Vagina (tissue), 2 donors: ENCODE measurements at regions not wholly inside any gene's neighbourhood (a gene's known extent, or its start where the extent isn't known, plus 50 kb on each side); places are given as distances from the start of the nearest gene placed in this dataset.

Experiments
- DNase-seq, 2 donors: peaks; one replicate each; pipeline ENCODE4 v3.0.0-alpha.2; 2017; ENCODE audit errors: extremely low spot score in 2 of 2
- H3K27ac ChIP-seq: fragments of 200-600 bp; sonication (generic); one replicate; pipeline ENCODE4 v1.5.1; 2019
- H3K27me3 ChIP-seq: fragments of 200-600 bp; sonication (generic); one replicate; pipeline ENCODE4 v1.5.1; 2019
- H3K36me3 ChIP-seq, 2 donors: fragments of 200-600 bp; sonication (generic); one replicate each; pipeline ENCODE4 v1.5.1; 2017 to 2019
- H3K4me1 ChIP-seq: fragments of 200-600 bp; sonication (generic); one replicate; pipeline ENCODE4 v1.5.1; 2019
- H3K4me3 ChIP-seq, 2 donors: fragments of 200-600 bp; sonication (generic); 1 replicate in 1 of 2; 2 replicates in 1 of 2; pipeline ENCODE4 v1.5.1; 2016 to 2019
- H3K9me3 ChIP-seq: fragments of 200-600 bp; sonication (generic); one replicate; pipeline ENCODE4 v1.5.1; 2019
- CTCF ChIP-seq, 3 experiments: fragments of 450-650 bp in 2 of 3; fragments of 200-600 bp in 1 of 3; sonication (generic) in 1 of 3; IDR thresholded peaks; one replicate each; pipeline ENCODE4 v1.5.1; 2017 to 2019; ENCODE audit warnings: antibody characterized with exemption in 3 of 3, mild to moderate bottlenecking in 2 of 3, moderate library complexity in 2 of 3
- POLR2A ChIP-seq, 2 donors: fragments of 450-650 bp; IDR thresholded peaks; one replicate each; pipeline ENCODE4 v1.6.1; 2017; ENCODE audit warnings: antibody characterized with exemption in 2 of 2, mild to moderate bottlenecking in 2 of 2, moderate library complexity in 2 of 2
- POLR2AphosphoS5 ChIP-seq, 2 donors: sonication (generic); formaldehyde crosslinking; IDR thresholded peaks; one replicate each; pipeline ENCODE4 v1.9.0; 2017; ENCODE audit warnings: antibody characterized with exemption in 2 of 2, mild to moderate bottlenecking in 2 of 2, low read depth in 1 of 2; ENCODE audit not compliant: insufficient read depth in 1 of 2
- intact Hi-C: fragments of 100-400 bp; cut with DNase I; formaldehyde crosslinking; loops from one replicate; pipeline ENCODE4 v1.15.1; 2023

GRCh38 chrX:113551919-113552318 is 711.3 kb upstream of the AMOT start:
- Histone ChIP-seq H3K4me1 (no peaks in the 10 kb centered on the region), H3K4me3 (no peak overlapping the region), H3K9me3 (no peaks in the 10 kb centered on the region), H3K27me3 (no peaks in the 10 kb centered on the region), H3K27ac (no peak overlapping the region), H3K36me3 (no peaks in the 10 kb centered on the region)
- TF ChIP-seq POLR2A (IDR thresholded peaks at IDR 0.05) (no peak), POLR2AphosphoS5 (IDR thresholded peaks at IDR 0.05; ENCODE audit: insufficient read depth in 1 of 2, low read depth in 1 of 2) (no peak), CTCF (IDR thresholded peaks at IDR 0.05) (no peak)
- no peak for DNase-seq
- intact Hi-C loops, result no loop called here

DNA sequence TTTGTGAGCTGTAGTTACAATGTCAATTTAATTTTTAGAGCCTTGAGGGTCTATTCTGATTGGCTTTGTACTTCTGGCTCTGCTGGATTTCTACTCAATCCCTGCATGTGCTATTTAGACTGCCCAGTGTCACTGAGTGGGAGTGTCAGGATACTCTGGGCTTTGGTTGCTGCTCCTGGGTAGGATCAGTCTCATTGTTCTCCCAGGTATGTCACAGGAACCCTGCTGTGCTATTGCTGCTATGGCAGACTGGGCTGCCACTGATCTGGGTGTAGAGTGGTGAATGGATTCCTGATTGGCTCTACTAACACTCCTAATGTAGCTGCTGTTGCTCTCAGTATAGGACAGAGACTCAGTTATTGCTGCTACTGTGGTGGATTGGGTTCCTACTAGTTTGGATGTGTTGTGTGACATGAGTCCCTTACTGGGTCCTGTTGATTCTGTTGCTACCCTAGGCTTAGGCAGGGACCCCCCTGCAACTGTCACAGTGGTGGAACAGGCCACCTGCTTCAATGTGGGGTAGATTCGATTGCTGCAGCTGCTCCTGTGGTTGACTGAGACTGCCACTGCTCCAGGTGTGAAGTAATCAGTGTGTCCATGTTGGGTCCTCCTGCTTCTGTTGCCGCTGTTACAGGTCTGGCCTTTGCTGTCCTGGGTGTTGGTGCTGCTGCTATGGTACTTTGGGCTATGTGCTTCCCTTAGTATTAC is 707.8 kb upstream of the AMOT start:
- DNase-seq, result no peak
- intact Hi-C loops, result no loop called here
- Histone ChIP-seq H3K36me3 (no peaks in the 10 kb centered on the region), H3K27me3 (no peaks in the 10 kb centered on the region), H3K4me3 (no peak overlapping the region), H3K27ac (no peak overlapping the region), H3K9me3 (no peaks in the 10 kb centered on the region), H3K4me1 (no peaks in the 10 kb centered on the region)
- no peak for TF ChIP-seq POLR2AphosphoS5 (IDR thresholded peaks at IDR 0.05; ENCODE audit: insufficient read depth in 1 of 2, low read depth in 1 of 2)
- TF ChIP-seq CTCF (IDR thresholded peaks at IDR 0.05), result no peak
- no peak for TF ChIP-seq POLR2A (IDR thresholded peaks at IDR 0.05)

GRCh38 chrX:113545040-113545439 is 704.4 kb upstream of the AMOT start:
- Histone ChIP-seq H3K36me3 (no peaks in the 10 kb centered on the region), H3K27ac (no peak overlapping the region), H3K4me1 (no peaks in the 10 kb centered on the region), H3K27me3 (no peaks in the 10 kb centered on the region), H3K9me3 (no peaks in the 10 kb centered on the region), H3K4me3 (no peak overlapping the region)
- no peak for TF ChIP-seq CTCF (IDR thresholded peaks at IDR 0.05)
- no peak for TF ChIP-seq POLR2AphosphoS5 (IDR thresholded peaks at IDR 0.05; ENCODE audit: insufficient read depth in 1 of 2, low read depth in 1 of 2)
- TF ChIP-seq POLR2A (IDR thresholded peaks at IDR 0.05), result no peak
- DNase-seq, result no peak
- intact Hi-C loops, result no loop called here

DNA sequence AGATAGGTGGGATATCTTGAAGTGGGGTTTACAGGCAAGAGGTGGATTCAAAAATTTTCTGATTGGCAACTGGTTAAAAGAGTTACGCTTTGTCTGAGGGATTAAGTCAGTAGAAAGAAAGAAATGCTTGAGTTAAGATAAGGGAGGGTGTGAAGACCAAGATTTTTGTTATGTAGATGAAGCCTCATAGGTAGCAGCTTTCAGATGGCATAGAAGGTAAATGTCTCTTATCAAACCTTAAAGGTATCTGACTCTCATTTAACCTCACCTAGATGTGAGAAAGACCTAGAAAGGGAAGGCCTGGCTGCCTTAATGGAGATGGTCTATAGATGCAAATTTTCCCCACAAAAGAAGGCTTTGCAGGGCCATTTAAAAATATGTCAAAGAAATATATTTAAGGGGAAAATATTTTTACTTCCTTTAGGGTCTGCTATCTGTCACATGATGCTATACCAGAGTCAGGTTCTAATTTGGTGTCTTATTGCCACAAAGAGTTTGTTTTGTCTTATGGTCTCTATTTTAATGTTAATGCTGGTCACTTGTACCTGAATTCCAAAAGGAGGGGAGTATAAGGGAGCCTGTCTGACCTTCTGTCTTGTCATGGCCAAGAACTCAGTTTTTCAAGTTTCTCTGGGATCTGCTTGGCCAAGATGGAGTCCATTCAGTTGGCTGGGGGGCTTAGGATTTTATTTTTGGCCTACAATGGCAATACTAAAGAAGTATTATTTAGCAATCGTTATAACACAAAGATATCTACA is 699.1 kb upstream of the AMOT start:
- Histone ChIP-seq H3K36me3 (no peaks in the 10 kb centered on the region), H3K27me3 (no peaks in the 10 kb centered on the region), H3K4me3 (no peak overlapping the region), H3K27ac (no peak overlapping the region), H3K4me1 (no peaks in the 10 kb centered on the region), H3K9me3 (no peaks in the 10 kb centered on the region)
- DNase-seq, result no peak
- intact Hi-C loops, result no loop called here
- TF ChIP-seq POLR2AphosphoS5 (IDR thresholded peaks at IDR 0.05; ENCODE audit: insufficient read depth in 1 of 2, low read depth in 1 of 2), result no peak
- no peak for TF ChIP-seq CTCF (IDR thresholded peaks at IDR 0.05)
- no peak for TF ChIP-seq POLR2A (IDR thresholded peaks at IDR 0.05)
